Caco-2 (cell line): ENCODE measurements at regions not wholly inside any gene's neighbourhood (a gene's known extent, or its start where the extent isn't known, plus 50 kb on each side); places are given as distances from the start of the nearest gene placed in this dataset.

ENCODE experiments used
- BruUV-seq: library from RNA; stranded (reverse); fragments of 400-500 nt; replicated peaks from 2 replicates; lab custom pipeline; 2021; lab: Mats Ljungman, UMichigan
- CTCF ChIA-PET: fragments of 300-600 bp; sonication (Branson Sonifier 250); formaldehyde crosslinking; loops from one replicate; lab custom pipeline; 2022; ENCODE audit warnings: antibody characterized with exemption; lab: Charles Lee
- POLR2A ChIA-PET: fragments of 300-600 bp; sonication (Branson Sonifier 250); formaldehyde crosslinking; loops from one replicate; lab custom pipeline; 2022; ENCODE audit warnings: antibody characterized with exemption; lab: Charles Lee
- DNase-seq, 2 experiments: peaks; one replicate each; pipeline versions ENCODE4 v3.0.0 to v3.0.0-alpha.2; 2020 to 2022
- H3K27me3 ChIP-seq: replicated peaks from 2 replicates; pipeline ENCODE4 v1.6.0; 2011; ENCODE audit warnings: low read length; ENCODE audit not compliant: control insufficient read depth, insufficient read depth
- H3K36me3 ChIP-seq: 2 replicates; pipeline ENCODE4 v1.5.1; 2011; ENCODE audit warnings: low read length; ENCODE audit not compliant: control insufficient read depth, insufficient read depth
- H3K4me1 ChIP-seq: fragments of 250-450 bp; sonication (Bioruptor Pico); 2 replicates; pipeline ENCODE4 v1.5.1; 2020; ENCODE audit warnings: mild to moderate bottlenecking
- H3K4me3 ChIP-seq: 2 replicates; pipeline ENCODE4 v1.5.1; 2011; ENCODE audit warnings: low read depth, mild to moderate bottlenecking, control low read depth, low read length
- H3K9me3 ChIP-seq: fragments of 250-450 bp; sonication (Bioruptor Pico); 2 replicates; pipeline ENCODE4 v1.5.1; 2020; ENCODE audit warnings: mild to moderate bottlenecking, moderate library complexity
- H3K27ac Mint-ChIP-seq: one replicate; pipeline ENCODE4 v1.8.0; 2022; ENCODE audit warnings: mixed read lengths; ENCODE audit not compliant: unreplicated experiment
- H3K27me3 Mint-ChIP-seq: one replicate; pipeline ENCODE4 v1.8.0; 2022; ENCODE audit warnings: mixed read lengths; ENCODE audit not compliant: insufficient read depth, unreplicated experiment
- H3K36me3 Mint-ChIP-seq: one replicate; pipeline ENCODE4 v1.8.0; 2022; ENCODE audit warnings: mild to moderate bottlenecking, mixed read lengths; ENCODE audit not compliant: insufficient read depth, unreplicated experiment
- H3K4me1 Mint-ChIP-seq: one replicate; pipeline ENCODE4 v1.8.0; 2022; ENCODE audit warnings: low read depth, mixed read lengths; ENCODE audit not compliant: unreplicated experiment
- H3K4me3 Mint-ChIP-seq: one replicate; pipeline ENCODE4 v1.8.0; 2022; ENCODE audit warnings: mild to moderate bottlenecking, moderate library complexity, mixed read lengths; ENCODE audit not compliant: unreplicated experiment
- H3K9me3 Mint-ChIP-seq: one replicate; pipeline ENCODE4 v1.8.0; 2022; ENCODE audit warnings: mixed read lengths; ENCODE audit not compliant: unreplicated experiment
- CTCF ChIP-seq, 2 experiments: fragments of 200-600 bp in 1 of 2; IDR thresholded peaks; 1 replicate in 1 of 2; 2 replicates in 1 of 2; pipeline versions ENCODE4 v1.5.1 to v1.8.0; 2011 to 2022; ENCODE audit warnings: antibody characterized with exemption in 1 of 2, control low read depth in 1 of 2, inconsistent platforms in 1 of 2, low read depth in 1 of 2, low read length in 1 of 2, mild to moderate bottlenecking in 1 of 2, moderate library complexity in 1 of 2; ENCODE audit not compliant: insufficient read depth in 1 of 2, severe bottlenecking in 1 of 2, unreplicated experiment in 1 of 2
- intact Hi-C: fragments of 100-400 bp; cut with micrococcal nuclease; formaldehyde crosslinking; loops from one replicate; pipeline ENCODE4 v1.10.0; 2022; ENCODE audit not compliant: unreplicated experiment

- Histone ChIP-seq H3K9me3 (0 out of 2 replicates have a peak, but pooled peaks cover 2% of the 10 kb centered on the region), H3K27me3 (no peaks in the 10 kb centered on the region; the same call in 1 of the 2 replicates), H3K4me1 (peaks cover 13% of the 10 kb centered on the region), H3K36me3 (no peaks in the 10 kb centered on the region), H3K4me3 (no peak overlapping the region)
- no peak for TF ChIP-seq CTCF (IDR thresholded peaks at IDR 0.05; ENCODE audit: insufficient read depth in 1 of 2, low read depth in 1 of 2, low read length in 1 of 2, severe bottlenecking in 1 of 2, unreplicated experiment in 1 of 2)
- Mint-ChIP-seq H3K4me3 (no peak overlapping the region), H3K27me3 (peaks cover 5% of the 10 kb centered on the region), H3K27ac (peak overlapping the region; percentile 37), H3K4me1 (peaks cover 7% of the 10 kb centered on the region), H3K36me3 (no peaks in the 10 kb centered on the region), H3K9me3 (no peaks in the 10 kb centered on the region)
- CTCF ChIA-PET = interaction anchor here (0.6 kb wide), 1 partner anchor 274 kb away, joined by 3 read pairs; no protein-coding TSS in a partner anchor
- intact Hi-C loops = no loop called here
- no TSS peak for BruUV-seq
- POLR2A ChIA-PET = no interaction called here
- DNase-seq = peak in 1 of 2 experiments; percentile 32
These were observed 81.9 kb downstream of the TFAP2C start for GRCh38 chr20:56711018-56711417.

DNA sequence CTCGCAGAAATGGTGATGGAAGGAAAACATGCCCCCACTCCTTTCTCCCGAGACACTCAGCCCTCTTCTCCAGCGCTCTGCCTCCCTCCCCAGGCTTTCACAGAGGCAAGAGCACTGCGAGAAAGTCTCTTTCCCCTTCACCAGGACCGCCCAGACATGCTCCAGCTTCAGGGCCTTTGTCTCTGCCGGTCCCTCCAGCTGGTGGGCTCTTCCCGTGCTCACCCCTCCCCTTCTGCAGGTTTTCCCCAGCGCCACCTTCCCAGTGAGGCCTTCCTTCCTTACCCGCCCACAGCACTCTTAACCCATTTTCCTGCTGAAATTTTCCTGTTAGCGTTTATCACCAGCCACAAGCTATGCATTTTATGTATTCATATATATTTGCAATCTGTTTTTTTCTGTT lies 86.2 kb downstream of the TFAP2C start:
- H3K27me3 Mint-ChIP-seq = peaks cover 6% of the 10 kb centered on the region
- 0 out of 2 replicates have a peak, but pooled peaks cover 2% of the 10 kb centered on the region for H3K9me3 ChIP-seq
- H3K9me3 Mint-ChIP-seq = no peaks in the 10 kb centered on the region
- H3K4me3 Mint-ChIP-seq = no peak overlapping the region
- no peak overlapping the region for H3K27ac Mint-ChIP-seq
- BruUV-seq = no TSS peak
- H3K36me3 Mint-ChIP-seq = no peaks in the 10 kb centered on the region
- CTCF ChIA-PET = no interaction called here
- H3K27me3 ChIP-seq = no peaks in the 10 kb centered on the region; the same call in 1 of the 2 replicates
- H3K4me1 ChIP-seq = peaks cover 13% of the 10 kb centered on the region
- no peaks in the 10 kb centered on the region for H3K36me3 ChIP-seq
- TF ChIP-seq CTCF (IDR thresholded peaks at IDR 0.05; ENCODE audit: insufficient read depth in 1 of 2, low read depth in 1 of 2, low read length in 1 of 2, severe bottlenecking in 1 of 2, unreplicated experiment in 1 of 2) = no peak
- DNase-seq = no peak
- intact Hi-C loops = no loop called here
- no peak overlapping the region for H3K4me3 ChIP-seq
- POLR2A ChIA-PET = no interaction called here
- H3K4me1 Mint-ChIP-seq = peaks cover 7% of the 10 kb centered on the region

- H3K36me3 ChIP-seq = no peaks in the 10 kb centered on the region
- ChIA-PET CTCF (no interaction called here), POLR2A (no interaction called here)
- no peak for TF ChIP-seq CTCF (IDR thresholded peaks at IDR 0.05; ENCODE audit: insufficient read depth in 1 of 2, low read depth in 1 of 2, low read length in 1 of 2, severe bottlenecking in 1 of 2, unreplicated experiment in 1 of 2)
- intact Hi-C loops = no loop called here
- H3K27me3 ChIP-seq = no peaks in the 10 kb centered on the region; the same call in 1 of the 2 replicates
- no peak overlapping the region for H3K27ac Mint-ChIP-seq
- H3K4me3 ChIP-seq = no peak overlapping the region
- no peak for DNase-seq
- no peak overlapping the region for H3K4me3 Mint-ChIP-seq
- H3K9me3 Mint-ChIP-seq = no peaks in the 10 kb centered on the region
- 0 out of 2 replicates have a peak, but pooled peaks cover 2% of the 10 kb centered on the region for H3K9me3 ChIP-seq
- BruUV-seq = no TSS peak
- H3K36me3 Mint-ChIP-seq = no peaks in the 10 kb centered on the region
- H3K4me1 Mint-ChIP-seq = peaks cover 7% of the 10 kb centered on the region
- peaks cover 13% of the 10 kb centered on the region for H3K4me1 ChIP-seq
- peaks cover 6% of the 10 kb centered on the region for H3K27me3 Mint-ChIP-seq
These were observed 86.9 kb downstream of the TFAP2C start for GRCh38 chr20:56715902-56716519.
